Peyer's patch (tissue), 4 donors: ENCODE measurements at regions not wholly inside any gene's neighbourhood (a gene's known extent, or its start where the extent isn't known, plus 50 kb on each side); places are given as distances from the start of the nearest gene placed in this dataset.
A peak's percentile ranks its signal among the peaks of the same experiment; 100 is the strongest.

Source experiments
- CTCF ChIP-seq, 6 experiments: fragments of 450-650 bp in 4 of 6; fragments of 200-600 bp in 2 of 6; sonication (generic) in 1 of 6; IDR thresholded peaks; one replicate each; pipeline ENCODE4 v1.5.1; 2017 to 2019; ENCODE audit warnings: antibody characterized with exemption in 6 of 6, mild to moderate bottlenecking in 3 of 6, moderate library complexity in 1 of 6
- POLR2A ChIP-seq, 2 donors: fragments of 450-650 bp; IDR thresholded peaks; one replicate each; pipeline ENCODE4 v1.5.1; 2017; ENCODE audit warnings: antibody characterized with exemption in 2 of 2, mild to moderate bottlenecking in 2 of 2, moderate library complexity in 2 of 2

- no peak for TF ChIP-seq POLR2A (IDR thresholded peaks at IDR 0.05)
- TF ChIP-seq CTCF (IDR thresholded peaks at IDR 0.05): peak in 1 of 6 experiments; percentile 7
Observed at GRCh38 chr20:39829256-39829655, 859.8 kb downstream of the MAFB start.
